HPDE6-E6E7 (cell line): ENCODE measurements at regions not wholly inside any gene's neighbourhood (a gene's known extent, or its start where the extent isn't known, plus 50 kb on each side); places are given as distances from the start of the nearest gene placed in this dataset.

Experiments used
- DNase-seq: peaks from one replicate; pipeline ENCODE4 v3.0.0; 2011; ENCODE audit warnings: missing footprints; ENCODE audit errors: extremely low spot score

GRCh38 chr14:94682736-94683135 is 70.5 kb downstream of the SERPINA3 start:
- no peak for DNase-seq

- no peak for DNase-seq
Measured at GRCh38 chr14:94682061-94682516, 69.9 kb downstream of the SERPINA3 start.

DNA sequence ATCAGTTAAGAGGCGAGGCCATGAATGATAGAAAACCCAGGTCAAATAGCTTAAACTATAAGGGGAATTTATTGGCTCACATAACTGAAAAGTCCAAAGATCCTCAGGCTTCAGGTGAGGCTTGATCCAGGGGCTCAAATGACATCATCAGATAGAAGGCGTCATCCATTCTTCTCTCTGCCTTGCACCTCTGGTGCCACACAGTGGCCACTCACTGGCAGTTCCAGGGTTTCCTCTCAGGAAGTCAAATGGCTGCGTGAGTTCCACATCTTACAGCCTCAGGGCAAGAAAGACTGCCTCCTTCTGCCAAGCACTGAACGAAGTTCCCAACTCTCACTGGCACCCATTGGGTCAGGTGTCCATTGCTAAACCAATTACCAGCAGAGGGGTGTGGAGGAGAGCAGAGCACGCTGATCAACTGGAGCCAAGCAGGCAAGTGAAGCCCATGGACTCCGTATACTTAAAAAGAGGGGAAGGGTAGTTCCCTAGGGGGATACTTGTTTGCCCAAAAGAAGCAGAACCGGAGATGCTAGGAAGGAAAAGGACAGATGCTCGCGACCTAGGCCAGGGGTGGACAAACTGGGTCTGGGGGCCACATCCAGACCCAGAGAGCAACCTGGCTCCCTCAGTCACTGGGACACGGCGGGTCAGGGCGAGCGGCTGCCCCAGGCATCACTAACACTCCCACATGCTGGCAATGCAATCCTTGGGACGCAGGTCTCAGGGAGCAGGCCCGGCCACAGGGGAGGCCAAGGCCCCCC is 69.3 kb downstream of the SERPINA3 start:
- no peak for DNase-seq

DNA sequence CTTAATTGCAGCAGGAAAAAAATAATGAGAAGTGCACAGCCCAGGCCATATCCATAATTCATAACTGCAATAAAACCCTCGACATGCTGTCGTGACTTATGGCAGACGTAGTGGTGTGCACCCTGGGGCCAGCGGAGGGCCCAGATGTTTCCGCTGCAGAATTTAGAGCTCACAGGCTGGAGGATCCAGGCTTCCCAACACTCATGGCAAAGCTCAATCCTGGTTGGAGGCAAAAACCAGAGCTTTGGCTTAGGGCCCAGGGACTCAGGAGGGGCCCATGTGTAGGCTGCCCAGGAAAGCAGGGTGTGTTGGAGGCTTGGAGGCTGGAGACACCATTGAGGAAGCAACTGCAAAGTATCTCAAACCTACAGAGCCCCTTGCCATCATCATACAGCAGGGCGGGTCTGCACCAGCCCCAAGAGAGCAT is 68.7 kb downstream of the SERPINA3 start:
- DNase-seq, result no peak

GRCh38 chr14:94679937-94680861 is 68.0 kb downstream of the SERPINA3 start:
- DNase-seq, result no peak

DNA sequence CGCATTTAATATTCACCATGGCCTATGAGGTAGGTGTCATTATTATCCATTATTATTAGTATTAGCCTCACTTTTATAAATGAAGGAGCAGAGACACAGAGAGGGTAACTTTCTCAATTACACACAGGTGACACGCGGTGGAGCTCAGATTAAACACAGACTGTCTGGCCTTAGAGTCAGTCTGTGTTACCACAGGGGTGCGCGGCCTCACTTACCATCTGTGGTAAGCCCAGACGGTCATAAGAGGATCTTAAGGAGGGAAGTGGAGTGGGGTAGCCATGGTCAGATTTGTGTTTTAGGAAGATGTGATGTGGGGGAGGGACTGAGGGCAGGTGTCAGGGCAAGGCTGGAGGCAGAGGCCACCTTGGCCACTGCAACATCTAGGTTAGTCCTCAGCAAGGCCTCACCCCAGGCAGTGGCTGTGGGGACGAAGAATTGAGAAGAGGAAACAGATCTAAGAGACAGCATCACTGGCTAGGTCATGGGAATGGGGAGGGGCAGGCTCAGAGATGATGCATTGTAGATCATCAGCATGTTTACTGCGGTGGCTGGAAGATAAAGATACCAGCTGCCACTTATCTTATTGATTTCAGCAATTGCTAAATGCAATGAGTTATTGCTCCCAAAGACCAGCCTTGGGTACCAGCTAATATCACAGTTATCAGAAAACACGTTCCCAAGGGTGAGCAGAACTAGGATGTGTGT is 67.1 kb downstream of the SERPINA3 start:
- DNase-seq, result no peak

GRCh38 chr14:94677747-94678146 is 65.6 kb downstream of the SERPINA3 start:
- DNase-seq, result no peak

- DNase-seq, result no peak
Measured at GRCh38 chr14:94677213-94677612, 65.0 kb downstream of the SERPINA3 start.

DNA sequence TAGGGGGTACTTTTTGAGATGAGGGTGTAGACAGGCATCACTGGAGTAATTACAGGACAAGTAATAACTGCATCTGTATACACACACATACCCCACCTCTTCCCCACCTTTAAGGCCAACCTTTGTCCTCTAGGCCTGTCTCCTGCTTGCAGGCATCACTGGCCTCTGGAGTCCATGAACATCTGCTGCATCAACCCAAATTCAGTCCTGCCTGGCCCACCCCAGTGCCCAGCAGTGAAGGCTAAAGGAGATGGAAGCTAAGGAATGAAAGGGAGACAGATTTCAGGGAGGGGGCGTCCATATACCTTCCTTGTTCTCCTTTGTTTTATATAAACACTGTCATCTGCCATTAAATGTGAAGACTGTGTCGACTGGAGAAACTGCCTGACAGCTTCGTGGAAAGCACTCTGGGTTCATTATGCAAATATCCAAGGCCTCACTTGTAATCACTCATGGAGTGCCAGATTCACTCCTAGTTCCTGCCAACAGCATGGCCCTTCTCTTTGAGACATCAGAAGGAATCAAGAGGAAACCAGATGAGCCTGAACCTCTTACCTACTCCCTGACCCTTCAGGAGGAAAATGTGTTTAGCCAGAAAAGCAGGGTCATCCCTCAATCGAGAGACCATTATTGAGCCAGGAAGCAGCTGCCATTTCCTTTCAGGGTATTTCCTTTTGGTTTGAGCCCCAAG is 64.4 kb downstream of the SERPINA3 start:
- no peak for DNase-seq

GRCh38 chr14:94675036-94675435 is 62.8 kb downstream of the SERPINA3 start:
- no peak for DNase-seq

- no peak for DNase-seq
Measured at GRCh38 chr14:94673781-94674231, 61.6 kb downstream of the SERPINA3 start.
